Activated CD8-positive, alpha-beta memory T cell treated with anti-CD3 and anti-CD28 coated beads, Interleukin-2, amount 50 U/mL, for 1 hour (primary cell): ENCODE measurements at regions not wholly inside any gene's neighbourhood (a gene's known extent, or its start where the extent isn't known, plus 50 kb on each side); places are given as distances from the start of the nearest gene placed in this dataset.
"Not testable (repeated sequence)": the region's sequence is repeated elsewhere in the genome, so short reads cannot be mapped to it uniquely, and the experiment has no call there.

Source experiments
- DNase-seq: peaks from one replicate; pipeline ENCODE4 v3.0.0-alpha.2; 2020; ENCODE audit errors: extremely low read depth

DNA sequence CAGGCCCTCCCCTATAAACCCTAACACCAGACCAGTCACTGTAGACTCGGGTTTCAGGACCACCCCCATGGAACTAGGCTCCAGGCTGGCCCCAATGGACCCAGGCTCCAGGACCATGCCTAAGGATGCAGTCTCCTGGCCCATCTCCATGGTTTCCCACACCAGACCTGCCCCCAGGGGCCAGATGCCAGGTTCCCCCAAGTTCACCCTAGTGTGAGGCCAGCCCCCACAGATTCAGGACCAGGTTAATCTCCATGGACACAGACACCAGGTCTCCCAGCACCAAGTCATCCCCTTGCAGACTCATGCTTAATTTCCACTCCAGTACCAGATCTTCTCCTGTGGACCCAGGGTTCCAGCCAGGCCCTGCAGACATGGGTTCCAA, 103.8 kb upstream of the LANCL2 start:
- DNase-seq, result no peak

GRCh38 chr7:55265328-55265727, 99.8 kb upstream of the LANCL2 start:
- DNase-seq, result not testable (repeated sequence)

DNA sequence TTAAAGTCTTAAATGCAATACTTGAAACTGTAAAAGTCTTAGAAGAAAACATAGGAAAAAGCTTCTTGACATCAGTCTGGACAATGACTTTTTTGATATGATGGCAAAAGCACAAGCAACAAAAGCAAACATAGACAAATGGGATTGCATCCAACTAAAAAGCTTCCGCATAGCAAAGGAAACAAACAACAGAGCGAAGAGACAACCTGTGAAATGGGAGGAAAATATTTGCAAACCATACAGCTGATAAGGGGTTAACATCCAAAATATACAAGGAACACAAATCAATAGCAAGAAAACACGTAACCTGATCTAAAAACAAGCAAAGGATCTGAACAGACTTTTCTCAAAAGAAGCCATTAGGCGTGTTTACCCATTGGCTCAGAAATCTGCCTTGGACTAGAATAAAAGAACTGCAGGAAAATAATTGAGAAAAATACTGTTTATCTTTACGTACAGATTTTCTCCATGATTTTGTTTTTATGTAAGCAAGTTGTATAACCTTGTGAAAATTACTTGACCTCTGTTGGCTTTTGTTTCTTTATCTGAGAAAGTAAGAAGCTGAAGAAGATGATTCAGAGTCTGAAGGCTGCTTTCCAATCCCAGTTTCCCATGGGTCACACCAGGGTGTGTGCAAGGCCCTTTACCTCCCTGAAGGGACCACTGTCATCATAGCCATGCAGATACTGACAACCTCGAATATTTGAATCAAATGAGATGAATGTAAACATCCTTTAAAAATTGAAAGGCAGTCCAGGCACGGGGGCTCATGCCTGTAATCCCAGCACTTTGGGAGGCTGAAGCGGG, 99.1 kb upstream of the LANCL2 start:
- no peak for DNase-seq

DNA sequence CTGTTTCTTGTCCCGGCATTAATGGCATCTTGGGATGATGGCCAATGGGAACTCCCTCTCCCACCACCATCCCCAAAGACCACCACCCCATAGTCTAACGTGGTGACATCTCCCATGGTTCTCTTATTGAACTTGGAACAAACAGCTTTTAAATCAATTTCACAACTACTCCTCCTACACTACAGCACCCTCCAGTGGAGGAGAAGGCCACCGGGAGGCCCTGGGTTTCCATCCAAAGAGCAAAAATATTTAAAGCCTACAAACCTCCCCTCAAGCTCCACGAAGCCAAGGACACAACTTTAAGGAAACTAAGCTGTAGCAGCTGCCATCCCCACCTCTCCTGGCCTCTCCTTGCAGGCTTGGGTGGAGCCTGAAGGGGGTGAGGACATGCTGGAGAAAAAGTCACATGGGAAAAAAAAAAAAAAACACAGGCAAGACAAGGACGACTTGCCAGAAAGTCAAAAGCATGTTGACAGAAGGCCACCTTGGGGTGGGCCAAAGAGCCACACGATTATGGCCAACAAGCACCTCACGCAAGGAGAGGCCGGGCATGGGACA, 94.0 kb upstream of the LANCL2 start:
- DNase-seq, result no peak

- no peak for DNase-seq
These were observed 93.5 kb upstream of the LANCL2 start for GRCh38 chr7:55271661-55272060.

- DNase-seq, result no peak
These were observed 92.8 kb upstream of the LANCL2 start for GRCh38 chr7:55272328-55272727.

DNA sequence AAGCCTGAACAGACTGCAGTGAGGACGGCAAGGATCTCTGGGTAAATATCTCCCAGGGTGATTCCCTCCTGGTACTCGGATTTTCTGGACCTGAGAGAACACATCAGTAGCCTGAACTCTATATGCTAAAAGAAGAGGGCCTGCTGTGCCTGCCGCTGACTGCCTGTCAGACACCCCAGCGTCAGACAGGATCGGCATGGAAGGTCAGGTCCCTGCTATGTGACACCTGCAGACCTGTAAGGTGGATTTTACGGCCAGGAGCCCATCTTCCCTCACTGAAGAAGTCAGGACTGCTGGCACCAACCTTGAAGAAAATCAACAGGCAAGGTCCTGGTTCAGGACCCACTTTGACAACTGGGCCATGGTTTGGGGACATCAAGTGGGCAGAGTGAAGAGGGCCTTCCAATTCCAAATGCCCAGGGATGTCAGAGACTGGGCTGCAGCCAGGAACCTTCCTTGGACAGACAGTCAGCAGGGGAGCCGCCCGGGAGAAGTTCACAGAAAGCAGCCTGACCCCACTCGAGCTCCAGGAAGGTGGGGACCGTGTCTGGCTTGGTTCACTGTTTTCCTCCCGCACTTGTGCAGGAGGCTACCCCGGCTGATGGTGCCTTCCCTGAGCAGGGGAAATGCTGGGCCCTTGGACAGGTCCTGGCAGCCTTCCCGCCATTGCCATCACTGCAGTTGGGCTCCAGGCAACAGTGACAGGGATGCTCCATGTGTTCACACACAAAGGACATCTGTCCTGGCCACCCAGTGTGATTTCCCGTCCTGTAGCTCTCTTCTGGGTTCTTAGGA, 91.8 kb upstream of the LANCL2 start:
- no peak for DNase-seq

DNA sequence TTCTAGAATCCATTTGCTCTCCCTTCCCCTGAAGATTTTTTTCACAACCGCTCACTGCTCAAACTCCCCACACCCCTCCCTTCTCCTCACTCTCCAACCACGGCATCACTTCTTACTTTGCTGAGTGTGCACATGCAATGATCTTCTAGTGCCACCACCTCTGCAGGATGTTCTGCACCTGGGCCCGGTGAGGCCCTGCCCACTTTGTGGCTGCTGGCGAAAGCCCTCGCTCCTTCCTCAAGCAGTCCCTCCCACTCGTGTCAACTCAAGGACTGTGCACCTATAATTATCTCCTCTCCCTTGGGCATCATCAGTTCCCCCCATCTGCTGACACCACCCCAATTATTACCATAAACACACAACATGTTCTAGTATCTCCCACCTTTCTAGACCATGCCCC, 91.0 kb upstream of the LANCL2 start:
- no peak for DNase-seq

- DNase-seq, result no peak
These were observed 89.6 kb upstream of the LANCL2 start for GRCh38 chr7:55275291-55276200.

DNA sequence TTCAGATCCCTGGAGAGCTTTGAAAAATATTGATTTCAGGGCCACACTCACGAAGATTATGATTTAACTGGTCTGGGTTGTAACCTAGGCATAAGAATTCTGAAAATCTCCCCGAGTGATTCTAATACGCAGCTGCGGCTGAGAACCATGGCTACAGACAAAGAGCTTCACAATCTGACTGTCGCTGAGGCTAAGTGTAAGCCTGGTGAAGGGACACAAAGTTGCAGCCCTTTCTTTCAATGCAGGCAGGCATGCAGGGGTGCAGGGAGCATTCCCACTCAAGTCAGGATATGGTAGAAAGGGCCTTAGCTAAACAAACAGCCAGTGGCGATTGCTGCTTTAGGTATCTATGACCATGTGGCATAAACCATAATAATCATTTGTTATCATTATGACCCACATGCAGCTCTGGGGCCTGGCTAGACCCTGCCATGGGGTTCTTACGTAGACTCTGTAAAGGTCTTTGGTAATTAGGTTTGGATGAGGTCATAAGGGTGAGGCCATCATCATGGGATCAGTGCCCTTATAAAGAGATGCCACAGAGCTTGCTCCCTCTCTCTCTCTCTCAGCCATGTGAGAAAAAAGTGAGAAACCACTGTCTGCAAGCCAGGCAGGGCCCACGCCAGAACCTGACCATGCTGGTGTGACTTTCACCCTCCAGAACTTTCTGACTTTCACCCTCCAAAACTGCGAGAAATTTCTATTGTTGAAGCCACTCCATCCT, 88.4 kb upstream of the LANCL2 start:
- no peak for DNase-seq

- DNase-seq, result no peak
These were observed 87.2 kb upstream of the LANCL2 start for GRCh38 chr7:55277916-55278315.

- DNase-seq, result no peak
These were observed 86.8 kb upstream of the LANCL2 start for GRCh38 chr7:55278321-55278720.

- no peak for DNase-seq
These were observed 85.9 kb upstream of the LANCL2 start for GRCh38 chr7:55279080-55279845.

- peak; percentile 20 for DNase-seq
These were observed 85.1 kb upstream of the LANCL2 start for GRCh38 chr7:55280031-55280454.

DNA sequence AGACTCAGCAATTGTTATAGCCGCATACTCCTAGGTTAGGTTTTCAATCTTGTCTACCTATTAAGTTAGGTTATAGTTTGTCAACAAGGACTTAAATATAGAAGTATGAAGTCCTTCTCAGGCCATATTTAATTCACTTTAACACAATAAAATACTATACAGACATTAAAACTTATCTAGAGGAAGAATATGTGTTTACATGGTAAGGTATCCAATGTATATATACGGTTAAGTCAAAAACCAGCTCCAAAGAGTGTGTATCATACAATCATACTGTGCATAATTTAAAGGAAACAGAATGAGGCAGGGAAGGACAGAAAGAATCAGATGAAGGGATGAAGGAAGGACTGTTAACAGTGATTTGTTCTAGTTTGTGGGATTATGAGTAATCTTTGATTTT, 79.5 kb upstream of the LANCL2 start:
- DNase-seq, result no peak

DNA sequence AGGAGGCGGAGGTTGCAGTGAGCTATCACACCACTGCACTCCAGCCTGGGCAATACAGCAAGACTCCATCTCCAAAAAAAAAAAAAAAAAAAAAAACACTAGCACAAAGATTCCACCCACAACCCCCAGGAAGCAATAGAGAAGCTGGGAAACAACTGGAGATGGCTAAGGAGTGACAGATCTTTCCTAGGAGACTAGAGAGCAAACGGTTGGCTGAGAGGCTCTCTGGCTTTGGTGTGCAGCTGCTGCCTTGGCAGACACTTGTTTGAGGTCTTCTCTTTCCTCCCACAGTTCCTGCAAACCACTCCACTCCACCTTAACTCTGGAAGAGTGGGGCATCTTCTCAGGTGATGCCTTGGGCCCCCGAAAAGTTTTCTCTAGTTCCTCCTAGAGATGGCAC, 78.5 kb upstream of the LANCL2 start:
- DNase-seq, result no peak

DNA sequence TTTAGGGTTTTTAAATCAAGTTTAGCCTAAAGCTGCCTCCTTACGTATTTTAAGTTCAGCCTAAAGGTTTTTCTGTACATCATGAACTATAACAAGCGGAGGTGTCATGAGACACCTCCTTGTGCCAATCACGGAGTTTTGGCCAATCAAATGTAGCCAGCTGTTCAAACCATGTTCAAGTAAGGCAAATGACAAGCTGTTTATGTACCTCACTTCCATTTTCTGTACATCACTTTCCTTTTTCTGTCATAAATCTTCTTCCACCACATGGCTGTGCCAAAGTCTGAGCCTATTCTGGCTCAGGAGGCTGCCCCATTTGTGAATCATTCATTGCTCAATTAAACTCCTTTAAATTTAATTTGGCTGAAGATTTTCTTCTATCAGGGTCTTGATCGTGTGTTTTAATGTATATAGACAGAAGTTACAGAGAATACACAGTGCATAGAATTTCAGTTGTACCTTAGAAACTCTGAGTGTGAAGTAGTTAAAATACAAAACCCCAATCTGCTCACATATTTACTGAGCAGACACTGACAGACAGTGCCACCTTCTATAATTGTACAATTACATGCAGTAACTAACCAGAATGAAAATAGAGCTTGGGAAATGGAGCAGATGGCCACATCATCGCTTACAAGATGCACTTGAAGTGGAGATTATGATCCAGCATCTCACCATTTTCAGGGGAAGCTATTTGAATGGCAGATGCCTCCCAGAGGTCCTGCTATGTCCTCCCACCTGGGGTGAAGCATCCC, 76.9 kb upstream of the LANCL2 start:
- no peak for DNase-seq

DNA sequence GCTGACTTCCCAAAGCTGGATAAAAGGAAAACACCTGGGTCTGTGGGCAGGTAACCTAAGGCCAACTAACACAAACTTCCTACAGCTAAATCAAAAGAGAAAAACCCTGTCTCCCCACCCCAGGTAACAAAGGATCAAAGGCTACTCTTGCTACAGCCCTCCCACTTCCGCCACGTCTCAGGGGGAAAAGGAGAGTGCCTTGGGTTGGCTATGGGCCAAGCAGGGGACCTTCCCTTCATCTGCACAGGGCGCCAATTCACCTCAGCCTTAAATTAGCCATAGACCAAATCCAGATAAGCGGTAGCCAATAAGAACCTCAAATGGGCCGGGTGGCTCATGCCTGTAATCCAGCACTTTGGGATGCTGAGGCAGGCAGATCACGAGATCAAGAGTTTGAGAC, 69.1 kb upstream of the LANCL2 start:
- DNase-seq, result no peak

DNA sequence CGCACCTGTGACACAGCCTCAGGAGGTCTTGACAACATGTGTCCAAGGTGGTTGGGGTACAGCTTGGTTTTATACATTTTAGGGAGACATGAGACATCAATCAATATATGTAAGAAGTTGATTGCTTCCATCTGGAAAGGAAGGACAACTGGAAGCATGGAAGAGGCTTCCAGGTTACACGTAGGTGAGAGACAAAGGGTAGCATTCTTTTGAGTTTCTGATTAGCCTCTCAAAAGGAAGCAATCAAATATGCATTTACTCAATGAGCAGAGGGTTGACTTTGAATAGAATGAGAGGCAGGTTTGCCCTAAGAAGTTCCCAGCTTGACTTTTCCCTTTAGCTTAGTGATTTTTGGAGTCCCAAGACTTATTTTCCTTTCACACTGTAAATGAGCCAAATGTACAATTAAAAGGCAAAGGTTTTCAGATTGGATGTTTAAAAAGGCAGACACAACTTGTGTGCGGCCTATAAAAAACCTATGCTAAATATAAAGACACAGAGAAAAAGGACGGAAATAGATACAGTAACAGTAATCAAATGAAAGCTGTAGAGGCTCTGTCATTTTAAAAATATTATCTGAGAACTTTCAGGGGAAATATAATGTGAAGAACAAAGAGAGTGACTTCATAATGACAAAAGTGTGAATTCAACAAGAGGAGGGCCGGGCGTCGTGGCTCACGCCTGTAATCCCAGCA, 65.7 kb upstream of the LANCL2 start:
- DNase-seq, result no peak
